Ureter (tissue), 1 donor: ENCODE measurements at regions not wholly inside any gene's neighbourhood (a gene's known extent, or its start where the extent isn't known, plus 50 kb on each side); places are given as distances from the start of the nearest gene placed in this dataset.
"Not testable (repeated sequence)": the region's sequence is repeated elsewhere in the genome, so short reads cannot be mapped to it uniquely, and the experiment has no call there.

Experiments used
- DNase-seq: peaks from one replicate; pipeline ENCODE4 v3.0.0-alpha.2; 2020; ENCODE audit warnings: low spot score
- donor health status: DM: yes; HTN: yes; CAD: no.

DNA sequence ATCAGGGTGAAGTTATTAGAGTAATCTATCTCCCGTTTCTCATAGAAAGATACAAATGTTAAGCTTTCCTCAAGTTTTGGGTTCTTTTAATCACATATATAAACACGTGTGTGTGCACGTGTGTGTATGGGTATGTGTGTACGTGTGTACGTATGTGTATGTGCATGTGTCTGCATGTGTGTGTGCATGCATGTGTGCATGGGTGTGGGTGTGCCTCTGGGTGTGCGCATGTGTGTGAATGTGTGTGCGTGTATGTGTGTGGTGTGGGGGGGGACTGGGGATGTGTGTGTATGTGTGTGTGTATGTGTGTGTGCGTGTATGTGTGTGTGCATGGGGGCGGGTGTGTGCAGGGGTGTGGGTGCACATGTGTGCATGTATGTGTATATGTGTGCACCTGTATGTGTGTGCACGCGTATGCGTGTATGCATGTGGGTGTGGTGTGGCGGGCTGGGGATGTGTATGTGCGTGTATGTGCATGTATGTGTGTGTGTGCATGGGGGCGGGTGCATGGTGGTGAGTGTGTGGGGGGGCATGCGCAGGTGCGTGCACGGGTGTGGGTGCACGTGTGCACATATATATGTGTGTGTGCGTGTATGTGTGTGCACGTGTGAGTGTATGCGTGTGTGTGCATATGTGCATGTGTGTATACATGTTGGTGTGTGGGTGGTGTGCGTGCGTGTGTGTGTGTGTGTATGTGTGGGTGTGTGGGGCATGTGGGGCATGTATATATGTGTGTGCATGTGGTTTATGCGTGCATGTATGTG, 304.0 kb downstream of the MBD2 start:
- DNase-seq: no peak

DNA sequence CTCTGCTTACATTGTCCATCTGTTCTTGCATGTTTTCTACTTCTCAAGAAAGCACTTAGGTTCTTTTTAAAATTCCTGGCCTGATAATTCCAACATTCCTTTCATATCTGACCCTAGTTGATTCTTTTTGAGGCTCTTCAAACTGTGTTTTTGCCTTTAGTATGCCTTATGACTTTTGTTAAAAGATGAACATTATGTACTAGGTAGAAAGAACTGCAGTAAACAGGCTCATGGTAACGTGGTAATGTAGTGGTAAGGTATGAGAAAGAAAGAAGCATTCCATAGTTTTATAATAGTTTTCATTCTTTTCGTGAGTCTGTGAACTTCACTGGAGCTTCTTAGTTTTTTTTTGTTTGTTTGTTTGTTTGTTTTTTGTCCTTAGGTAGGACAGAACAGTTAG, 306.4 kb downstream of the MBD2 start:
- no peak for DNase-seq

DNA sequence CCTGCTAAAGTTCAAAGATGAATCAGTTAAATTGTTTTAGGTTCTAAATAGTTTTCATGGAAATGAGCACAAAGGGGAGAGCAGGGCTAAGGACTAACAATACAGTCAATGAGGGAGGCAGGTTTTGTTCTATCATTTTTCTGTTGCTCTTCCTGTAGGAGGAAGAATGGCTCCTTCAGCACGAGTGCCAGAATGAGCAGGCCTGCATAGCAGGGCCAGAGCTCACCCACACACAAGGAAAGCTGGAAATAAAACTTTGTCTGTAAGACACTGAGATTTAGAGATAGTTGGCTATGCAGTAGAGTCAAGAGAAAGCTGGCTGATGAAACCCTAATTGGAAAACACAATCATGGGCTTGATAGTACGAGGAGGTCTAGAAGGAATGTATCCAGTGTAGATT, 313.3 kb downstream of the MBD2 start:
- DNase-seq: no peak

DNA sequence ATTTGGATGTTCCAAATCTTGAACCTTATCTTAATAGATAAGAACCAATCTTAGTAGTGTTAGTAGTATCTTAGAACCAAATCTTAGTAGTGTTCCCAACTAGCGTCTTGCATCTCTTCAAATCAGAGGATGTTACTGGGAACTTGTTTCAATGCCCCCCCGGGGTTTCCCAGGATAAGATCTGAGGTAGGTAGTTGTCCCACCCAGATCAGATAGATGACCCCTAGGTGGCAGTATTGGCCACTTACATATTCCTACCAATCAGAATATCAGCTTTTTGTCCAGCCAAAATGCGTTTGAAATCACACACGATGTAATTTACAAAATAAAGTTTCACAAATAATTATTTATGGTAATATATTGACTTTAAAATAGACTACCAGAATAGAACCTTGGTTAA, 314.8 kb downstream of the MBD2 start:
- no peak for DNase-seq

DNA sequence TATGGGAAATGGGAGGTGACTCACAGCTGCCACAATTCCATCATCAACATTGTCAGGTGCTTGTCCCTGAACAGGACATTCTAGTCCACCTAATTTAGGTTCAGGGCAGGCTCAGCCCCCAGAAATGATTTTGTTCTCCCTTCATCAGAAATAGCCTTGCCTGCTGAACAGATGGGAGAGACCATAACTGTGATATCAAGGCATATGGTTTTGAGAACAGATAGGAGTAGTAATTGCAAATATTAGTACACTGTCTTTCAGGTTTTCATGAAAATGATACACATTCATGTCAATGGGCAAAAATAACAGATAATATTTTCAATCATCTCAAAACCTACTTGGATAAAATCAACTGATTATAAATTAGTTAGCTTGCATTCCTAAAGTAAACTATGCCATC, 316.5 kb downstream of the MBD2 start:
- DNase-seq: no peak

DNA sequence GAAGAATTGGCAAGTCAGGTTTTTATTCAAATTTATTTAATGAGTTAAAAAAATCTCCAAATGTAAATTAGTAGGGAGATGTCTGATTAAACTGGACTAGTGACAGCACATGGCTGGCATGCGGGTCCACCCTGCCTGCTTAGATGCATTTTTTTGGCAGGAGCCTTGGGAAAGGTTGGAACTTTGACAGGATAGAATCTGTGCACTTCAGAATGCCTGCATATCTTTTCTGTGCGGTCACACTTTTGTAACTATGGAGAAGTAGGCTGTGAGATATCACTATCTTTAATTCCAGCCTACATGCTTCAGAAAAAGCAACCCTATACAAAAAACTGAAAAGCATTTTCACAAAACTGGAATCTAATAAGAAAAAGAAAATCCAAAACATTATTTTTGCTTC, 317.8 kb downstream of the MBD2 start:
- DNase-seq: no peak

DNA sequence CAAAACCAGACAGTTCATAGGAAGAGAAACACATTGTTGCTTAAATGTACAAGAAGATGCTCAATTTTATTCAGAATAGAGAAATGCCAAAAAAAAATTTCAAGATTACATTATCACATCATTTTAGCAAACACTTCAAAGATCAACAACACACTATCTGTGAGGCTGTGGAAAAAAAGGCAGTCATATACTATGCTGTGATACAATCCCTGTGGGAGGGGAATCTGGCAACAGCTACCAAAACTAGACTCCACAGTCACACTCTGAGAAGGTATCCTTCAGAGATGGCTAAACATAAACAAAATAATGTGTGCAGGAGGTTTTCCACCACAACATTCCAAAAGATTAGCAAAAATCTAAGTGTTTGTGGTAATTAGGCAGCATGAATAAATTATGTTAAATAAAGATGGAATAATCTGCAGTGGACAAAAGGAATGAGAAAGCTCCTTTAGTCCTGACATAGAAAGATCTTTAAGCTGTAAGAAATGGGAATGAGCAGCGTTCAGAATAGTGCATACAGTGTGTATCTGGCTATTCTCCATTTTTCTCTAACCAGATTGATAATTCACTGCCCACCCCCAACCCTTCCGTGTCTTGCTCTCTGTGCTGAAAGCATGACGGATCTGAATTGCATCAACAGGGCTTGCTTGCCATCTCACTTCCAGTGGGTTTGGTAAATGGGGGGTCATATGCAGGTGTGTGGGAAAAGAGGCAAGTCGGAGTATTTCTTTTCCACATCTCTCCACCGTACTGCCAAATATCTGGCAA, 329.6 kb downstream of the MBD2 start:
- no peak for DNase-seq

DNA sequence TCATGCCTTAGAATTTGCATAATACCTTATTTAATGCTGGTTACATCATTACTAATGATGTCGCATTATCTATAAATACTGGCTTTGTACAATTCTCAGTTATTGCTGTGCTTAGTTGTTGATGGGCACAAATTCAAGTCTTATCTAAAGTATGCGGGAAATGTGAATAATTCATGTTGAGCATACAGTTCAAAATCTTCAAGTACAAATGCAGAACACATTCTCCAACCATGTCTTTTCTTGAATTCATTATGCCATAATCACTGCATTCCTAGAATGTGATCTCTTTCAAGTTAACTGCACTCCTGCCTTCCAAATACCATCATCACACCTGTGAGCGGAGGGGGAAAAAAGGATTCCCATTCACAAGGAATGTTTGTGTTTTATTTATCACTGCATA, 337.0 kb downstream of the MBD2 start:
- no peak for DNase-seq

DNA sequence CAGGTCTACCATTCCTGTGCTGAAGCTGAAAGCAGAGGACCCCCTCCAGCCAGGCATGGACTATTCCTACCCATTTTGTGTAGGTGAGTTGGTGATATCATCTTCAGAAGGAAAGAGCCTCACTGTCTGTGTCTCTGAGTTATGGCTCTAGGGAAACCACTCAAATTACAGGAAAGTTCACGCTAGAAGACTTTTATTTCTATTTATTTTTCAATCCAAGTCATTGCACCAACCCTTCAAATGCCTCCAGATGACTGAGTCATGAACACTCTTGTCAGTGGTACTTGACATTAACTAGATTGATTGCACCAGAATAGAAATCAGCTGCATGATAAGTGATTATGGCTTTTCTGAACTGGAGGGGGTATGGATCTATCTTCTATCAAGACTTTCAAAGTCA, 338.4 kb downstream of the MBD2 start:
- no peak for DNase-seq

DNA sequence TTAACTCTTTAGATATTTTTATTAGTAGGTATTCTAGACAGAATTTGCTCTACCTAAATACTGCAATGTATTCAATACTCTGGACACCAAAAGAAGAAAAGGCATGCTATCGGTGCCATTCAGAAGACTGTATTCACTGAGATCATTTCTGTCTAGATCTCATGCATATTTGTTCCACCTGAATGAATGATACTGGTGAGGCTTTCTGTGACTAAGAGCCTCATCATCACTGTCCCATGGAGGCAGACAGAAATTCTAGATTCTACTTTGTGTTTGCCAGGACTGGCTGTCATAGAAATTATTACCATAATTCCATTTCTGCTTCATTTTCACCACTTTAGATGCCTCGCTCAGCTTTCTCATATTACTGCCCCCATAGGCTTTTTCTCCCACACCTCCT, 340.7 kb downstream of the MBD2 start:
- no peak for DNase-seq

DNA sequence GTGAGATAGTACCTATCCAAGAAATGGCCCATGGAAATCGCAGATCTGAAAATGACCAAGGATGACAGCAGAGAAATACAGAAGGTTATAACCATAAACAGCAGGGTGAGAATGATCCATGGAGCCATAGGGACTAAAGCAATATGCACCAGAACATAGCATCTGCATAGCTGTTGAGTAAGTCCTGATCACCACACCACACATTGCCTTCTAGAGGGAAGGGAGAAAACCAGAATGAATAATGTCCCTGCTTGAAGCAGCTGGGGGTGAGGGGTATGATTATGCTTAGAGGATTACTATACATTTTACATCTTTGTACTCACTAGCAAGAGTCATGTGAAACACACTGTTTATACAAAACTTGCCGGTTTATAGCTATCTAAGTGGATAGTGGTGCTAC, 350.4 kb downstream of the MBD2 start:
- no peak for DNase-seq

DNA sequence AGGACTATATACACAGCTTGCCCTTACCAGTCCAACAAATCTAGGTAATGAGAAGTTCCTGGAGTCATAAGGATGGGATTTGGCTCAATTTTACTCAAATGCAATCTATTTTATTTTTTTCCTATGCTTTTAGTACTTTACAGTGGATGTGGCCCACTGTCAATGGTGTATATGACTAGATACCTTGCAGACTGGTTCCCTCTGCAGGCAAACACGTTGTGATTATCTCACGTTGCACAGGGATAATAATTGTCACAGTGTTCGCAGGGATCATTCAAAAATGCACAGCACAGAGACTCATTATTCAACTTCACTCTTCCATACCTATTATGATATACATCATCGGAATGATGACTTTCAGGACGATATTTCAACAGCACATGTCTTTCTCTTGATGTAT, 359.7 kb downstream of the MBD2 start:
- no peak for DNase-seq

DNA sequence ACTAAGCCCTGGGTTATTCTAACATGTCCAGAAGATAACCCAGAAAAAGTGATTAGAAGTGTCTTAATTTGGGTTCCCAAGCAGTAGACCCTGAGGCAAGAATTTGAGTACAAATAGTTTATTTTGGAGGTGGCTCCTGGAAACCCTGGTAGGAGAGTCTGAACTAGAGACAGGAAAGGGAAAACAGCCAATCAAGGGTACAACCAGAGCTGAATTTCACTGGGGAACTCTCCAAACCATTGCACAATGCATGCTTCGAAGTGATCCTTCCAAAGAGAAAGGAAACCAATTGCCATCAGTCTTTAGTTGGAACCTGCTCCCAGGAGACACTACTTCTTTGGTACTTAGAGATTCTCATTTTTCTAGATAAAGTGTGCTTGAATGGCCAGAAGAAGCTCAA, 361.5 kb downstream of the MBD2 start:
- no peak for DNase-seq

DNA sequence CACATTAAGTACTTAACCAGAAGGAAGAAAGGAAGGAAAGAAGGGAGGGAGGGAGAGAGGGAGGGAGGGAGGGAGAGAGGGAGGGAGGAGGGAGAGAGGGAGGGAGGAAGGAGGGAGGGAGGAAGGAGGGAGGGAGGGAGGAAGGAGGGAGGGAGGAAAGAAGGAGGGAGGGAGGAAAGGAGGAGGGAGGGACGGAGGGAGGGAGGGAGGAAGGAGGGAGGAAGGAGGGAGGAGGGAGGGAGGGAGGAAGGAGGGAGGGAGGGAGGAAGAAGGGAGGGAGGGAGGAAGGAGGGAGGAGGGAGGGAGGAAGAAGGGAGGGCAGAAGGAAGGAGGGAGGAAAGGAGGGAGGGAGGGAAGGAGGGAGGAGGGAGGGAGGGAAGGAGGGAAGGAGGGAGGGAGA, 363.3 kb downstream of the MBD2 start:
- no peak for DNase-seq

DNA sequence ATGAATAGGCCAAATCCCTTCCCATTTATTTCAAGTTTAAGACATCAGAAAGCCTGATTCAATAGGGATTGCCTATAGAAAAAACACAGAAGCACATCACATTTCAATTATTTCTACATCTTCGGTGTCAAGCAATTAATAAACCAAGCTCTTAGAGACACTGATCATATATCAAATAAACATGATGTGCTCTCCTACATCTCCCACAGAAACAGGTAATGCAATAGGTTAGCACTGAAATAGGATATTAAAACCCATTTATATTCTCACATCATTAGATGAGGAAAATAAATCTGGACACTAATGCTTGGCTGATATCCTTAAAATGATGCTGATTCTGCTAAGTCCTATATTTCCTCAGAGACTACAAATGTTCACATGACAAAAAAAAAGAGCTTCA, 364.7 kb downstream of the MBD2 start:
- DNase-seq: no peak

DNA sequence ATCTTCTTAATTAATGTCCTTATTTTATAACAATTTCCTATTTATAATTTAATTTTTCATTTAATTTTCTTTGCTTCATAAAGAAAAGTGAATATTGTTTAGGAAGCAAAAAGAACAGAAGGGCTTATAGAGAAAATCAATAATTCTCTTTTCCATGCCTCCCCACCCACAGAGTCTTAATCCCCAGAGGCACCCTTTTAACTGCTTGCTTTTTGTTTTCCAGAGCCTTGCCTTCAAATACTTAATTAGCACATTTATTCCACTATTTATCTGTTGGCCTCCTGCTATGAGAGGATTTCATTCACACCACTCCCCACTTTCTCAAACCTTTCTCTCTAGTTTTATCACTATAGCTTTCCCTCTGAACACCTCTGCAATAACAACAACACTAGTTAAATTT, 373.6 kb downstream of the MBD2 start:
- no peak for DNase-seq

DNA sequence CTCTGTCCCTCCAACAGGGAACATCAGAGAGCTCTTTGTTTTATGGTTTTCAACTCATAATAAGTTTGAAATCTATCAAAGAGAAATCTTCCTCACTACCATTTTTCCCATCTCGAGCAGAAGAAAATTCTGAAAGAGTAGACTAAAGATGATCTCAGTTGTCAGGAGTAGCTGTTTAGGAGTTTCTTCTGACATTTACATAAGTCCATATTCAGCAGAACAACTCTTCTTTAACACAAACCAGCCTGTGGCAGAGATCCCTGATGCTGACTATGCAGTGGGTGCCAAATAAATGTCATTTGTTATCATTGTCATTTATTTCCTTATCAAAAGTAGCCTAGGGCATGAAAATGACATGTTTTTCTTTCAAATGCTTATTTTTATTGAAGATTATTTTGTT, 380.7 kb downstream of the MBD2 start:
- DNase-seq: no peak

DNA sequence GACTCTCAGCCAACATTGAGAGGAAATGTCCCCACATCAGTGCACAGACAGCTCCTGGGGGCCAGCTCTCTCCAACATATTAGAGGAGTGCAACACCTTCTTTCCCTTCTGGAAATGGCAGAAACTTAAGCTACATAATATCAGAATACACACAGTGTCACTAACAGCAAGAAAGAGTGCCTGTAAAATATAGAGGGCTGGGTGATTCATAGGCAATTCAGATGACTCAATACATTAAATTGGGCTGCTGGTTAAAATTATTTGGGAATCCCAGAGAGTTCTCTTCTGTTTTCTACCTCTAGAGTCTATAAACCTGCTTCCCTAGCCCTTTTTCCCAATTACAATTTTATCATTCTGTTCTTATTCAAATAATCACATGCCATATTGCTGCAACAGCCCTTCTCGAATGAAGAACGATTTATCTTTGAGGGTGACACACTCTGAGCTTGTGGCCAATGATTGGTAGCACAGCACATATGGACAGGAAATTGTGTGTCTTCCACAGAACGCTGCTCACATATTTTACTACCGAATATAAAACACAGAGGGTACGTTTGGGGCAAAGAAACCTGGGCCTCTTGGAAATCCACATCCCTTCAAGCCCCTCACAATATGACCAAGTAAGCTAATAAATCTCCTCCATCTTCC, 381.2 kb downstream of the MBD2 start:
- no peak for DNase-seq

DNA sequence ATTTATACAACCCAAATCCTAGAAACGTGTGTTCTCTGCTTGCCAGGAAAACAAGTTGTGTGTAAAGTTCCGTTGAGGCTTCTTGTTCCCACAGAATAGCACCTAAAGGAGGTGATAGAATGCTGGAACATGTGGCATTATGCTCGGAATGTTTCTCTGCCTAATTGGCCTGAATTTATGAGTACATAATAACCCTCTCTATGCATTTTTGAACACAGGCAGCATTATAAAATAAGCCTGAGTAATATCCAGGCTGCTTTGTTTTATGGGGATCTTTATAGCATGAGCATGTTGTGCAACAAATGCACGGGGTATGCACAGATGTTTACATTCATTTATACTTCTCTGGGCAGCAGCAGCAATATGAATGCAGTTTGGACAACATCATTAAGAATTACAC, 385.7 kb downstream of the MBD2 start:
- no peak for DNase-seq

DNA sequence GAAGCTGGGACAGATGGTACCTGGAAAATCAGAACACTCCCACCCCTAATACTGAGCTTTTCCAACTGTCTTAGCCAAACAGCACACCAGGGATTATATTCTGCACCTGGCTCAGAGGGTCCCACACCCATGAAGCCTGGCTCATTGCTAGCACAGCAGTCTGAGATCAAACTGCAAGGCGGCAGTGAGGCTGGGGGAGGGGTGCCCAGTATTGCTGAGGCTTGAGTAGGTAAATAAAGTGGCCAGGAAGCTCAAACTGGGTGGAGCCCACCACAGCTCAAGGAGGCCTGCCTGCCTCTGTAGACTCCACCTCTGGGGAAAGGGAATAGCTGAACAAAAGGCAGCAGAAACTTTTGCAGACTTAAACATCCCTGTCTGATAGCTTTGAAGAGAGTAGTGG, 403.3 kb downstream of the MBD2 start:
- DNase-seq: not testable (repeated sequence)

DNA sequence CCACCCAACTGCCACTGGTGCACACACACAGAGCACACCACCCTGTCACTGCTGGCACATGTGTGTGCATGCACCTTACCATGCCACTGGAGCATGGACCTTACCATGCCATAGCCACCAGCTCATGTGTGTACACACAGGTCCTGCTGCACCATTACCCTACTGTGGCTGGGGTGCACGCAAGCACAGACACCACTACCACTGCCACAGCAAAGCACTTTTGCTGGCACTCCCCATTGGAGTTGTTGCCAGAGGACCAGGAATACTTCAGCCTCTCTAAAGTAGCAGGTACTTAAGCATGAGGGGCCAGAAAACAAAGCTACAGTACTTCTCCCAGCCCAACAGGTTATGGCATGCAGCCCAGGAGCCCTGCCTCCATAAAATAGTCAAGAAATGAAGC, 404.8 kb downstream of the MBD2 start:
- DNase-seq: no peak

DNA sequence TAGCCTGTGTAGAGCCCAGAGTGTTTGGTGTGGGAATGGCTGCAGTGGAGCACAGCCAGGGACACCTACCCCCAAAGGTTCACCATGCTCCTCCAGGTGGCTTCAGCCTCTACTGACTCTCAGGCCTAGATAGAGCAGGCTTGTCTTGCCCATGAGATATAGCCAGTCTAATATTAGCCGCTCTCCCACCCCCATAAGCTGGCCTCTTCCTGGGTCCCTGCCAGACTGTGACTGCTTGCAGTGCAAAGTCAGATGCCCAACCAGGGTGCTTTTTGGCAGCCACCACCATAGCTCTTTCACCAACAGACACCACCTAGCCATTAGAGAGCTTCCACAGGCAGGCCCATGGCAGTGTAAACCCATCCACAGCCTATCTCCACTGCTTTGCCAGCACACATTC, 405.3 kb downstream of the MBD2 start:
- DNase-seq: no peak
